OCI-LY7 (cell line): ENCODE measurements at regions not wholly inside any gene's neighbourhood (a gene's known extent, or its start where the extent isn't known, plus 50 kb on each side); places are given as distances from the start of the nearest gene placed in this dataset.

Experiments
- CTCF ChIP-seq: fragments of 200-600 bp; sonication (generic); conservative IDR thresholded peaks from 2 replicates; pipeline ENCODE4 v1.5.1; 2014; ENCODE audit warnings: mild to moderate bottlenecking, antibody characterized with exemption, low read length, moderate library complexity, mixed read lengths
- EZH2phosphoT487 ChIP-seq: fragments of 200-600 bp; sonication (generic); IDR thresholded peaks from 2 replicates; pipeline ENCODE4 v1.6.1; 2018; ENCODE audit warnings: low read depth, borderline replicate concordance, mild to moderate bottlenecking, mixed run types, antibody characterized with exemption, low read length, moderate library complexity, mixed read lengths

DNA sequence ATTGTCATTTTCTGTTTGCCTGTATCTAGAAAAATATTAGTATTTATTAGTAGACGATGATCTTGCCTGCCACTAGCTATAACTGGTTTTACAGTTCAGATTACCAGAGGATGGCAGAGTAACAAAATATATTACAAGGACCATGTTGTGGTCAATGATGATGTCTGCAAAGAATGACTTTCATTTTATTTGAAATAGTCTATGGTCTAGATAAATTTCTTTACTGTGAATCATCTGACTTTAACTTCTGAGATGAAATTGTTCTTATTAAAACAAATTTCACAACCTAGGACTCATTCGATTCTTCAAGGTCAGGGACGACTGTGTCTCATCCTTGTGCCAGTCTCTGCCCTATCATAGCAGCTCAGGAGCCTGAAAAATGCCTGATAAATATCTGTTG is 637.8 kb upstream of the KLF12 start:
- no peak for TF ChIP-seq CTCF
- no peak for TF ChIP-seq EZH2phosphoT487
